GM19238 (cell line): ENCODE measurements at regions not wholly inside any gene's neighbourhood (a gene's known extent, or its start where the extent isn't known, plus 50 kb on each side); places are given as distances from the start of the nearest gene placed in this dataset.
A peak's percentile ranks its signal among the peaks of the same experiment; 100 is the strongest.

ENCODE experiments used
- DNase-seq: peaks from one replicate; pipeline ENCODE4 v3.0.0; 2011; ENCODE audit warnings: low spot score; ENCODE audit not compliant: insufficient read length

GRCh38 chr2:156647377-156648010 is 211.3 kb downstream of the GPD2 start:
- DNase-seq: no peak

- DNase-seq: no peak
Measured at GRCh38 chr2:156648522-156648921, 212.3 kb downstream of the GPD2 start.

DNA sequence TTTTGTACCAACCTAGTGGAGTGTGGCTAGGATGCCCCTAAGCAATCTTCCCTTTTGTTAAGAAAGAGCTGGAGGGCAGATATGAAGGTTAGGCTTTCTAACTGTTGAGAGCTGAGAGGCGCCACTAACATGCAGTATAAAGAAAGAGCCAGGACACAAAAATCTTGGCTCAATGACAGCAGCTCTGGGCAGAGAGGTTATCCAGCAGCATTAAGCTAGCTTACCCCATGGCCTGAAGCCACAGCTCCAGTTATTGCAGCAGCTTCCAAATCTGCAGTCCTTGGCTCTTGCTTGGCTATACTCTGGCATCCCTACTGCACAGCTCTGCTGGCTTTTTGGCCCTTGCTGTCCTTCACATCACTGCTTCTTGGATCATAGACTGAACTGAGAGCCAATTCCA is 213.4 kb downstream of the GPD2 start:
- no peak for DNase-seq

DNA sequence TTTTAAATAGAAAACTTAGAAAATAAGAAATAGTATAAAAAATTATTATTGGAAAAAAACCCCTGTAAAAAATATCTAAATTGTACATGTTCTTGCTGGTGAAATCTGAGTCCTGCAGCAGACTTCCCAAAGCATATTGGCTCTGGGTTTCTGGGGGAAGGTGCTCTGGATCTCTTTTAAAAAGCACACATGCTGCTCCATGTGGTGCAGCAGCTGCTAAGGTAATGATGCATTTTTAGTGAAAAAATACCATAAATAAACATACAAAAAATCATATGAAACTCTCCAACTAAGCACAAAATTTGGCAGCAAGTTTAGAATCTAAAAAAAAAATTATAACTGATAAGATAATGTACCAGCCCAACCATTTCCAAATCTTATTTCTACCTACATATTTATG is 216.5 kb downstream of the GPD2 start:
- DNase-seq: no peak

DNA sequence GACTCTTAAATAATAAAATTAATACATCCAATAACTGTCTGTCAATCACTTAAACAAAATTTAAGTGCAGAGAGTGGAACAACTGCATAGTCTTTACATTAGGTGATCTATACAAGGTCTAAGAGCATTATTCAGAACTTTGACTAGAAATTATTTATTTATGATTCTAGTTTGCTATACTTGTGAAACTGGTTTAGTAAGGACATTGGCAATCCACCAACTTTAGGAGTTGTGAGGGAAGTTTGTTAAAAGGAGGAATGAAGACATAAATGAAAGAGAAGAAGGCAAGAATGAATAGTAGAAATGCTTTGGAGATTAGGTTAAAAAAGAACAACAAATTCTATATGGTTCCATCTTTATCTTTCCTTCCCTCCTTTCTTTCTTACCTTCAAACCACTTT is 217.5 kb downstream of the GPD2 start:
- DNase-seq: no peak

DNA sequence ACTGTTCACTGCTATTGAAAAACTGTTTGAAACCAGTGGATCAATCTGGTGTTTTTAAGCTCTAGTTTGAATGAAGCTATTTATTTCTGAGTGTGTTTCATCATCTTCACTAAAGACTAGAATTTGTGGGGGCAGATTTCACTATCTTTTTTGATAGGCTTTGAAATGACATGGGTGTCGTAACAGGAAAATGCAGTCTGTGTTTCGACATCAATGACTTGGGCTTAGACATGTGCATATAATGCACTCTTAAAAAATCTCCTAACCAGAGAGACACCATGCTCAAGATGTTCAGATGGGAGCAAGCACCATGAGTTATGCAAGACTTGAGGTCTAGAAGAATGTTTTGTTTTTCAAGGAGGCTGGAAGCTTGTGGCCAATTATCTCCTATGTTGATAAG is 221.6 kb downstream of the GPD2 start:
- no peak for DNase-seq

DNA sequence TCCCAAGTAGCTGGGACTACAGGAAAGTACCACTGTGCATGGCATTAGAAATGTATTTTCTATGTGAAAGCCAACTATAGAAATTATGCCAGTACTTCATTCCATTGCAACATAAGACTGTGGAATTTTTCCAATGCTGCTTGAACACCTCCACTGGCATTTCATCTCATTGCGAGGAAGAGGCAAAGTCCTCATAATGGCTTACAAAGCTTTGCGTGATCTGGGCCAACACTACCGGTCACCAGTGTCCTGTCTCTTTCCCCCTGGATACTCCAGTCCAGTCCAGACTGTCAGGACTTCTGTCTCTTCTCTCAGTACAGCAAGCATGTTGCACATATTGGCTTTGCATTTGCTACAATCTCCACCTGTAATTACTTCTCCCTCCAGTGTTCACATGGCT is 223.5 kb downstream of the GPD2 start:
- DNase-seq: no peak

DNA sequence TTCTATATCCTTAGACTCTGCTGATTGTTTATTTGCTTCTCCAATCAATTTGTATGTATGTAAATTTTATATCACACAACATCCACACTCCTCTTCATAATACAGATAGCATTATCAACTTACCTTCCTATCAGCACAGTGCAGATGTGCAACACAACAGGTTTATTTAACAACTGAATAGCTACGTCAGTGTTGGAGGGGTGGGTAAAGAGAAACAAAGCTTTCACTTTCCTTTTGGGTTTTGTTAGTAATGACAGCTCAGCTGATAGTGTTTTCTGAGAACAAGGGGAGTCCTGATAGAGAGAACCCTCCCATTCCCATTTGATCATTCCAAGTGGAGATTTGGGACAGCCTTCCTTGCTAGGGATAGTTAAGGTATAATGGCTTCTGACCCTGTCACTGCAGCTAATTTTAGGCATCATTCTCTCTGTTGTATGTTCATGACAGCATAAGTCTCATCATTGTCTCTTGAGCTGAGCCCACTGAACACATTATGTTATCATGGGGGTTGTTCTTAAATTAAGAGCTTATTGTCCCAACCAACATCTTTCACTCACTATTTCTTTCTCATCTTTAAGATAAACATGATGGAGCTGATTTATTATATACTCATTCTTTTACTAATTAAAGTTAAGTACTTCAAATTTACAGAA is 227.7 kb downstream of the GPD2 start:
- peak; percentile 0 for DNase-seq

- no peak for DNase-seq
Measured at GRCh38 chr2:156666130-156666785, 230.1 kb downstream of the GPD2 start.

DNA sequence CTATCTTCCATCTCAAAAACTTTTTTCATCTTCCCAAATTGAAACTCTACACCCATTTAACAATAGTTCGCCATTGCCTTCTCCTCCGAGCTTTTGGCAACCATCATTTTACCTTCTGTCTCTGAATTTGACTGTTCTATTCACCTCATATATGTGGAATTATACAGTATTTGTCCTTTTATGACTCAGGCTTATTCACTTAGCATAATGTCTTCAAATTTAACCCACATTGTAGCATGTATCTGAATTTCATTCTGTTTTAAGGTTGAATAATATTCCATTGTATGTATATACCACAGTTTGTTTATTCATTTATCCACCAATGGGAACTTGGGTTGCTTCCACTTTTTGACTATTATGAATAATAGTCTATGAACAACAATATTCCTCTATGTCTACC is 233.9 kb downstream of the GPD2 start:
- no peak for DNase-seq

DNA sequence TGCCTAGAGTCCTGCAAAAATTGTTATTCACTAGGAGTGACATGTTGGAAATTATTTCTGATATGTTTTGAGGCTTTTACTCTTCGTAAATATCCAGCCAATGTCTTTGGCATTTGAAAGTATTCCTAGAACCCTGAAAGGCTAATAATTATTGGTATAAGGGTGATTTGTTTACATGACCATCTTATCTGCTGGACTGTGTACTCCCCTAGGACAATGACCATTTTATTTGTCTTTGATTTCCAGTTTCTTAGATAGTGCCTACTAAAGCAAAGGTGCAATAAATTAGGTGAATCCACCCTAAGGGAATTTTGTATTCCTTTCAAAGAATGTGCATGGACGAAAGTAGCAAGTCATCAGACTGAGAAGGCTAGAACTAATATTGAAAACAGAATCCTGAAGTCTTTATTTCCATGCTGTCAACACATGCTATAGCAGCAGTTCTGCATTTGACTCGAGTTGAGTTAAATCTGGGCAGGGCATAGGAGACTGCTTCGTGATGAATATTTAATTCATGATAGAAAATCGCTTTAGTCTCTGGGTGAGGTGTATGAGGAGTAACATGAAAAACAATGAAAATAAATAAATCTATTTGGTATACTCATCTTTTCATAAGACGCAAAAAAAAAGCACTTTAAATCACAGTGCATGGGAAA is 235.7 kb downstream of the GPD2 start:
- no peak for DNase-seq

DNA sequence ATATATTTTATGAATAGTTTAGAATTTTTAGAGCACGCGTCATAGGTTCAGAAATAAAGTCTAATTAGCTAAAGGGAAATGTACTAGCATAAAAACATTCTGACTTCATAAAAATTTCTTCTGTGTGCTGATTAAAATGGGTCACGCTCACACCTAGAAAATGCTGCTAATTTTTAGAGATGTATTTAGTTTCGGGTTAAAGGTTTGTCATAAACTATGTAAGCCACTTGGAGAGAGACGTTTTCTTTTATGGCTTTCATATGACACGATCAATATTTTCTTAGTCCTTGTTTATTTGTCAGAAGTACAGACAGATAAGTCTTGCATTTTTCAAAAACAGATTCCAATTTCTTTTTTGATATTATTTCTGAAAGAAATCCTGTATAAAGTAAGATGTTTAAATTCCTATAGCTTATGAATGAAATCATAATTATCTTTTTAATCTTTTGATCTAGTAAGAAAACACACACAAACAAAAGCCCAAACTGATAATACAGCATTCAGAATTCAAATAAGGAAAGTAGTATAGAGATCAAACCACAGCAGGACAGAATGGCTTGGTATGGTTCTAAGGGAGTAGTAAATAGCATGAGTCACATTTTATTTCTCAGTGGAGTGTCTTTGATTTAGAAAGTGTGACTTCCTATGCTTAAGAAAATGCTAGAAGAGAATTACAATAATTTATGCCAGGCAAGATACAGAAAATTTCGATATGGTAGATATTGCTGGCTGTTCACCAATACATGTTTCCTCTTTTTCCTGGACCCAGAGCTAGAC is 236.6 kb downstream of the GPD2 start:
- DNase-seq: no peak

- DNase-seq: no peak
Measured at GRCh38 chr2:156673333-156673615, 237.1 kb downstream of the GPD2 start.

DNA sequence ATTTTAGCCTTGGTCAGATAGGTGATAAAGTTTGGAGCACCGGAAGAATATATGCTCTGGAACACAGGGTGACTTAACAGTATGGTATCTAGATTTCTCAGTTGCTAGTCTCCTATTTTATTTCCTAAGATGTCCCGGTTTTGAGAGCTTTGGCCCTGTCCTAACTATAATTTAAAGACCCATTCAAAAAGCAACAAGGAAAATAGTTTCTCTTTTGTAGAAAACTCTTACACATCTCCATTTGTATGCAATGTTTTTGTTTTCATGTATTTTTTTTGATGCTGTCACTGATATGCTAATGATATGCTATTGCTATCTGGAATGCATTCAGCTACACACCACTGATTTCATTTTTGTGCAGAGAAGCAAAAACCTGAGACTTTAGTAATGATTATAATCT is 237.8 kb downstream of the GPD2 start:
- no peak for DNase-seq

DNA sequence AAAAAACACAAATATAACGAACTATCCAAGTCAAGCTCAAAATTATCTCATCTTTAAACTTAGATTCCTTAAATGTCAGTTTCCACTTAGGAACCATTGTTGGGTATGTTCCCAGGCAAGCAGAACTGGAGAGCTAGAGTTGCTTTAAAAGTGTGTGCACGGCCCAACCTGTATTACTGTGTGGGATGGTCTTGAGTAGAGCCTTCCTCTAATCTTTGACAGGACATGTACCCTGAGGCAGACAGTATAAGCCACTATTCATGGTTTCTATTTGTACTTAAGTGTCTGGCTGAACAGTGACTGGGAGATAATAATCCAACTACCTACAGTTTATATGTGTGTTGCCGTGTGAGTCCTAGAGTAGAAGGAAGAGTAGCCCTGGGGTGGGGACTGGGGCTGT is 239.7 kb downstream of the GPD2 start:
- DNase-seq: no peak

GRCh38 chr2:156679820-156680219 is 243.6 kb downstream of the GPD2 start:
- DNase-seq: no peak

GRCh38 chr2:156680266-156680665 is 244.1 kb downstream of the GPD2 start:
- DNase-seq: no peak

GRCh38 chr2:156687126-156687525 is 250.9 kb downstream of the GPD2 start:
- no peak for DNase-seq

- no peak for DNase-seq
Measured at GRCh38 chr2:156687715-156688114, 251.5 kb downstream of the GPD2 start.

DNA sequence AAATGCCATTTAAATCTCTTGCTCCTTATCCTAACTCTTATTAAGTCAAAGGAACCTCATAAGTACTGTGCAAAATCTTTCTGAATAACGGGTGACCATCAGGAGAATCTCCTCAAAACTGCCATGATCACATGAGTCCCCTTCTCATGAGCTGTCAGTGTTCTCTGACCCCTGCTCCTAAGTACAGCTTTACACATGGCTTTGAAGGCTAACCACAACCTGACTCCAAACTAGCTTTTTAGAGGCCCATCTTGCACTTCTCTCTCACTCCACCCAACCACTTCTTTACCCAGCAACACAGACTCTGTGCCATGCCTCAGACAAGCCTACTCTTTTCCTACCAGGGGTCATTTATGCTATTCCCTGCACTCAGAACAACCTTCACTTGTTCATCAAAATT is 253.8 kb downstream of the GPD2 start:
- DNase-seq: no peak

GRCh38 chr2:156691014-156691413 is 254.8 kb downstream of the GPD2 start:
- DNase-seq: no peak

GRCh38 chr2:156695020-156695419 is 258.8 kb downstream of the GPD2 start:
- no peak for DNase-seq
